Breast epithelium (tissue), 4 donors: ENCODE measurements at regions not wholly inside any gene's neighbourhood (a gene's known extent, or its start where the extent isn't known, plus 50 kb on each side); places are given as distances from the start of the nearest gene placed in this dataset.
"Not testable (repeated sequence)": the region's sequence is repeated elsewhere in the genome, so short reads cannot be mapped to it uniquely, and the experiment has no call there.

Source experiments
- DNase-seq, 2 donors: peaks; one replicate each; pipeline ENCODE4 v3.0.0-alpha.2; 2019; ENCODE audit warnings: low spot score in 2 of 2
- H3K27ac ChIP-seq, 2 donors: fragments of 200-600 bp; sonication (generic) in 1 of 2; one replicate each; pipeline ENCODE4 v1.5.1; 2016 to 2019; ENCODE audit warnings: mild to moderate bottlenecking in 1 of 2
- H3K27me3 ChIP-seq, 2 donors: fragments of 200-600 bp; sonication (generic) in 1 of 2; one replicate each; pipeline versions ENCODE4 v1.5.1 to v1.6.0; 2017 to 2019; ENCODE audit warnings: control low read depth in 1 of 2, mild to moderate bottlenecking in 1 of 2
- H3K36me3 ChIP-seq: fragments of 200-600 bp; one replicate; pipeline ENCODE4 v1.5.1; 2019
- H3K4me1 ChIP-seq, 2 donors: fragments of 200-600 bp; sonication (generic); one replicate each; pipeline ENCODE4 v1.5.1; 2016 to 2019; ENCODE audit warnings: control low read depth in 1 of 2
- H3K4me3 ChIP-seq, 3 donors: fragments of 200-600 bp; sonication (generic); 1 replicate in 2 of 3; 2 replicates in 1 of 3; pipeline ENCODE4 v1.5.1; 2016 to 2019; ENCODE audit warnings: mild to moderate bottlenecking in 3 of 3, moderate library complexity in 2 of 3
- H3K9me3 ChIP-seq, 2 donors: fragments of 200-600 bp; sonication (generic) in 1 of 2; one replicate each; pipeline ENCODE4 v1.5.1; 2016 to 2019; ENCODE audit warnings: control low read depth in 1 of 2
- POLR2A ChIP-seq: fragments of 450-650 bp; IDR thresholded peaks from one replicate; pipeline ENCODE4 v1.6.1; 2016; ENCODE audit warnings: antibody characterized with exemption, mild to moderate bottlenecking, moderate library complexity
- POLR2AphosphoS5 ChIP-seq, 3 donors: sonication (generic); formaldehyde crosslinking; IDR thresholded peaks; one replicate each; pipeline ENCODE4 v1.6.1; 2017; ENCODE audit warnings: antibody characterized with exemption in 3 of 3
- intact Hi-C: fragments of 100-400 bp; cut with DNase I; formaldehyde crosslinking; loops from one replicate; pipeline ENCODE4 v1.15.1; 2023; ENCODE audit warnings: low total_unique reads
- TF ChIP-seq, protein P1 (sequence below), 3 donors: fragments of 450-650 bp; IDR thresholded peaks; one replicate each; pipeline ENCODE4 v1.5.1; 2016 to 2017; ENCODE audit warnings: antibody characterized with exemption in 3 of 3, mild to moderate bottlenecking in 3 of 3, moderate library complexity in 3 of 3

- Histone ChIP-seq H3K27ac (no peak overlapping the region), H3K36me3 (no peaks in the 10 kb centered on the region), H3K4me1 (no peaks in the 10 kb centered on the region), H3K27me3 (no peaks in the 10 kb centered on the region), H3K9me3 (peaks cover 0 to 15% of the 10 kb centered on the region in 2 donors), H3K4me3 (no peak overlapping the region)
- intact Hi-C loops, result no loop called here
- TF ChIP-seq POLR2AphosphoS5 (IDR thresholded peaks at IDR 0.05) (no peak), POLR2A (no peak)
- TF ChIP-seq, protein P1, sequence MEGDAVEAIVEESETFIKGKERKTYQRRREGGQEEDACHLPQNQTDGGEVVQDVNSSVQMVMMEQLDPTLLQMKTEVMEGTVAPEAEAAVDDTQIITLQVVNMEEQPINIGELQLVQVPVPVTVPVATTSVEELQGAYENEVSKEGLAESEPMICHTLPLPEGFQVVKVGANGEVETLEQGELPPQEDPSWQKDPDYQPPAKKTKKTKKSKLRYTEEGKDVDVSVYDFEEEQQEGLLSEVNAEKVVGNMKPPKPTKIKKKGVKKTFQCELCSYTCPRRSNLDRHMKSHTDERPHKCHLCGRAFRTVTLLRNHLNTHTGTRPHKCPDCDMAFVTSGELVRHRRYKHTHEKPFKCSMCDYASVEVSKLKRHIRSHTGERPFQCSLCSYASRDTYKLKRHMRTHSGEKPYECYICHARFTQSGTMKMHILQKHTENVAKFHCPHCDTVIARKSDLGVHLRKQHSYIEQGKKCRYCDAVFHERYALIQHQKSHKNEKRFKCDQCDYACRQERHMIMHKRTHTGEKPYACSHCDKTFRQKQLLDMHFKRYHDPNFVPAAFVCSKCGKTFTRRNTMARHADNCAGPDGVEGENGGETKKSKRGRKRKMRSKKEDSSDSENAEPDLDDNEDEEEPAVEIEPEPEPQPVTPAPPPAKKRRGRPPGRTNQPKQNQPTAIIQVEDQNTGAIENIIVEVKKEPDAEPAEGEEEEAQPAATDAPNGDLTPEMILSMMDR (IDR thresholded peaks at IDR 0.05), result no peak
- no peak for DNase-seq
Observed at GRCh38 chr6:68200929-68201328, 434.2 kb upstream of the ADGRB3 start.

- H3K9me3 ChIP-seq, result peaks cover 0 to 20% of the 10 kb centered on the region in 2 donors
- H3K4me3 ChIP-seq, result no peak overlapping the region
- no peaks in the 10 kb centered on the region for H3K36me3 ChIP-seq
- H3K4me1 ChIP-seq, result no peaks in the 10 kb centered on the region
- intact Hi-C loops, result no loop called here
- H3K27ac ChIP-seq, result no peak overlapping the region
- H3K27me3 ChIP-seq, result no peaks in the 10 kb centered on the region
- DNase-seq, result no peak
- TF ChIP-seq, protein P1 (IDR thresholded peaks at IDR 0.05), result no peak
- TF ChIP-seq POLR2AphosphoS5 (IDR thresholded peaks at IDR 0.05), result no peak
- no peak for TF ChIP-seq POLR2A
Observed at GRCh38 chr6:68197356-68197755, 437.7 kb upstream of the ADGRB3 start.

DNA sequence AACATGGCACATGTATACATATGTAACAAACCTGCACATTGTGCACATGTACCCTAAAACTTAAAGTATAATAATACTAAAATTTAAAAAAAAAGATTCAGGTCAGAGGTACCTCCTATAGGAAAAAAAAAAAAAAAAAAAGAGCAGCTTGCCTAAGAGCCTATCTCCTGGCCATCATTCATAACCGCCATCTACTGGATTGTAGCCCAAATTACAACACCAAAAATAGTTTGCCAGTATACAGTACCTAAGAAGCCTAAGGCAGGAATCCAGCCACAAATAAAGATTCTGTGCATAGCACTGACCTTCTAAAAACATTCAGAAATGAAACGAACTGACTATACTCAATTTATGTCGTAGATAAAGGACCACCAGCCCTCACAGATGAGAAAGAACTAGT, 438.4 kb upstream of the ADGRB3 start:
- no peak overlapping the region for H3K27ac ChIP-seq
- H3K36me3 ChIP-seq, result no peaks in the 10 kb centered on the region
- no peak for DNase-seq
- H3K9me3 ChIP-seq, result peaks cover 0 to 20% of the 10 kb centered on the region in 2 donors
- no peak overlapping the region for H3K4me3 ChIP-seq
- intact Hi-C loops, result no loop called here
- no peaks in the 10 kb centered on the region for H3K27me3 ChIP-seq
- TF ChIP-seq POLR2A, result no peak
- TF ChIP-seq, protein P1 (IDR thresholded peaks at IDR 0.05), result no peak
- TF ChIP-seq POLR2AphosphoS5 (IDR thresholded peaks at IDR 0.05), result no peak
- no peaks in the 10 kb centered on the region for H3K4me1 ChIP-seq

- H3K4me3 ChIP-seq, H3K36me3 ChIP-seq, intact Hi-C loops, H3K4me1 ChIP-seq, H3K27ac ChIP-seq, DNase-seq, H3K27me3 ChIP-seq: not testable (repeated sequence)
- H3K9me3 ChIP-seq, result peaks cover 0 to 14% of the 10 kb centered on the region in 2 donors
Observed at GRCh38 chr6:68195753-68196152, 439.3 kb upstream of the ADGRB3 start.

GRCh38 chr6:68194846-68195478, 440.1 kb upstream of the ADGRB3 start:
- H3K36me3 ChIP-seq, result no peaks in the 10 kb centered on the region
- H3K4me1 ChIP-seq, result no peaks in the 10 kb centered on the region
- H3K9me3 ChIP-seq, result peaks cover 0 to 8% of the 10 kb centered on the region in 2 donors
- no peak overlapping the region for H3K4me3 ChIP-seq
- intact Hi-C loops, result no loop called here
- DNase-seq, result no peak
- no peak overlapping the region for H3K27ac ChIP-seq
- no peaks in the 10 kb centered on the region for H3K27me3 ChIP-seq
- no peak for TF ChIP-seq POLR2A
- TF ChIP-seq, protein P1 (IDR thresholded peaks at IDR 0.05), result no peak
- no peak for TF ChIP-seq POLR2AphosphoS5 (IDR thresholded peaks at IDR 0.05)
